VCaP (cell line): ENCODE measurements at regions not wholly inside any gene's neighbourhood (a gene's known extent, or its start where the extent isn't known, plus 50 kb on each side); places are given as distances from the start of the nearest gene placed in this dataset.
"Not testable (repeated sequence)": the region's sequence is repeated elsewhere in the genome, so short reads cannot be mapped to it uniquely, and the experiment has no call there.

Source experiments
- H3K27ac ChIP-seq: fragments of 450-650 bp; 2 replicates; pipeline ENCODE4 v1.5.1; 2017
- CTCF ChIP-seq: fragments of 450-650 bp; conservative IDR thresholded peaks from 2 replicates; pipeline ENCODE4 v1.5.1; 2017; ENCODE audit warnings: mild to moderate bottlenecking, moderate library complexity

- no peak overlapping the region for H3K27ac ChIP-seq
- no peak for TF ChIP-seq CTCF
These were observed 930.3 kb downstream of the STIM2 start for GRCh38 chr4:27790911-27791310.

- no peak for TF ChIP-seq CTCF
- H3K27ac ChIP-seq = no peak overlapping the region
These were observed 931.0 kb downstream of the STIM2 start for GRCh38 chr4:27791640-27792039.

GRCh38 chr4:27807207-27807606 lies 946.6 kb downstream of the STIM2 start:
- H3K27ac ChIP-seq = no peak overlapping the region
- TF ChIP-seq CTCF = no peak

DNA sequence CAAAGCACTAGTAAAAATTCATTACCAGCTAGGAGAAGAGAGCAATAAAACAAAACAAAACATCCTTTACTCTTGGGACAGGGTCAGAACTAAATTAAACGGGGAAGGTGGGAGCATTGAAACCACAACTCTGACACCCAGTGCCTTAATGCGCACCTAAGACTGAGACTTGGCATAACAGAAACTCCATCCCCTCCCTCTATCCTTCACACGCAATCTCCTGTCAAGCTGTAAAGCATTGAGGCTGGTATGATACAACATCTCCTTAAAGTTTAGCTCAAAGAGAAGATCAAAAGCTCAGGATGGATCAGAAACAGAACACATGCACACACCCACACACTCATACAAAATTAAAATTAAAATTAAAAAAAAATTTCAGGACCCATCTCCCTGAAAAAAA lies 951.3 kb downstream of the STIM2 start:
- TF ChIP-seq CTCF = no peak
- no peak overlapping the region for H3K27ac ChIP-seq

GRCh38 chr4:27813226-27813625 lies 952.6 kb downstream of the STIM2 start:
- H3K27ac ChIP-seq = not testable (repeated sequence)

DNA sequence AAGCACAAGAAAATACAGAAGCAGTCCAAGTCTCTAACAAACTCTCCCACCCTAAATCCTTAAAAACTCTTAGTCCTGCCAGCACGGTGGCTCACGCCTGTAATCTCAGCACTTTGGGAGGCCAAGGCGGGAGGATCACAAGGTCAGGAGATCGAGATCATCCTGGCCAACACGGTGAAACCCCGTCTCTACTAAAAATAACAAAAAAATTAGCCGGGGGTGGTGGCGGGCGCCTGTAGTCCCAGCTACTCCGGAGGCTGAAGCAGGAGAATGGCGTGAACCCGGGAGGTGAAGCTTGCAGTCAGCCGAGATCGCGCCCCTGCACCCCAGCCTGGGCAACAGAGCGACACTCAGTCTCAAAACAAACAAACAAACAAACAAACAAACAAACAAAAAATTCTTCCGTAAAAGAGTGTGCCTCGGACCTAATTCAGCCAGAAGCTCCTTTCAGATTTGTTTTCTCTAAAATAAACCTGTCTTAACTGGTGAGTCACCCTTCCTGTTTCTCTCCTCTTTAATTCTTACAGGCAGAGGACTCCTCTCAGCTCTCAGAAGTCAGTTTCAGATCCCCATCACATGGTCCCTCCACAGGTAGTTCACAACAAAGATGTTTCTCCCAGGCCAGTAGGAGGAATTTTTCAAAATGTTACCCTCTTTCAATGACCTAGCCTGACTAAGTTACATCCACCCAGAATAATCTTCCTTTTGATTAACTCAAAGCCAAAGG lies 953.2 kb downstream of the STIM2 start:
- H3K27ac ChIP-seq = not testable (repeated sequence)

DNA sequence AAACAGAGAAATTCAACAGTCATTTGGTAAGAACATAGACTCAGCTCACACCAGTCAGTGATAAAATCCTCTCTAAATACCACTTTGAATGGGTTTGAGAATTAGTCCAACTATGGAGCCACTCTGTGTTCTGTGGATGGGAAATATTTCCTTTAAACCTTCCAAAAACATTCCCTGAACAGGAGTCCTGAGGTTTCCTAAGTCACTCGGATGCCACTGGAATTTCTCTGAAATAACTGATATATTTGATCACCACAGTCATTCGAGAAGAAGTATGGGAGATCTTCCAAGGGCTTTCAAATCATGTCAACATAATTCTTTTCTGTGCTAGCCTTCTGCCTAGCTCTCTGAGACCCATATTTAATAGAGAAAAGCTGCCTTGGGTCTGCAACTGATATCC lies 958.6 kb downstream of the STIM2 start:
- H3K27ac ChIP-seq = no peak overlapping the region
- TF ChIP-seq CTCF = no peak

DNA sequence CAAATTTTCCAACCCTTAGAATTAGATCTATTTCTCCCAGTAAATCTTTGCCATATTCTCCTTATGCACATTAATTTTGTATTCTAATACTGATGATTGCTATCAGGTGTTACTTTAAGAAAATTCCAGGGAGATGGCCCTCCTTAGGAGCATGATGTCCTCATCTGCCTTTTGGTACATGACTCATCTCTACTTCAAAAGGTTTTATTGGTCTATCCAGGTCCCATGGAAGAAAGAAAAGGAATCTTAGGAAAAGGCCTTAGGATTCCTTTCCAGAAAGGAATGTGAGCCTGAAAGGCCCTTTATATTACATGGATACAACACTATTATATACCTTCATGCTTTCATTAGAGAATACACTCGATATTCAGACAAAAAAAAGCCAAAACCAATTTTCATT lies 968.2 kb downstream of the STIM2 start:
- H3K27ac ChIP-seq = no peak overlapping the region
- no peak for TF ChIP-seq CTCF

DNA sequence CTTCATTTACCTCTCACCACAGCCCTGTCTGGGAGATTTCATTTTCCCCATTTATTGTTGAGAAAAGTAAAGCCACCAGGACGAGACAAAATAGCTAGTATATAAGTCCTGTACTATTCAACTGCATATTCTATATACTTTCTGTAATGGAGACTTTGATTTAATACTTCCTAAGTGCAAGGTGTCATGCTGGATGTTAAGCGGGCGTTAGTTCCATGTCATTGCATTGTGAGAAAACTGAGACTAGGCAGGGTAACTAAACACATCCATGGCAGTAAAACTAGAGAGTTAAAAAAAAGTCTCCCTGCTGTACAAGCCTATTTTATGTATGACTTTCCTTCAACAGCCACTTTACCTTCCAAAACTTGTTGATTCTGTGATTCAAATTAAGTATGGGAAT lies 969.6 kb downstream of the STIM2 start:
- no peak overlapping the region for H3K27ac ChIP-seq
- no peak for TF ChIP-seq CTCF
